ENCODE measurements at regions not wholly inside any gene's neighbourhood (a gene's known extent, or its start where the extent isn't known, plus 50 kb on each side); places are given as distances from the start of the nearest gene placed in this dataset.

- Histone ChIP-seq H3K27me3 (no peaks in the 10 kb centered on the region), H3K36me3 (no peaks in the 10 kb centered on the region), H3K27ac (no peak overlapping the region), H3K9me3 (no peaks in the 10 kb centered on the region), H3K4me1 (no peaks in the 10 kb centered on the region), H3K4me3 (no peak overlapping the region)
- no peak for TF ChIP-seq POLR2A (IDR thresholded peaks at IDR 0.05)
- TF ChIP-seq, protein P1, sequence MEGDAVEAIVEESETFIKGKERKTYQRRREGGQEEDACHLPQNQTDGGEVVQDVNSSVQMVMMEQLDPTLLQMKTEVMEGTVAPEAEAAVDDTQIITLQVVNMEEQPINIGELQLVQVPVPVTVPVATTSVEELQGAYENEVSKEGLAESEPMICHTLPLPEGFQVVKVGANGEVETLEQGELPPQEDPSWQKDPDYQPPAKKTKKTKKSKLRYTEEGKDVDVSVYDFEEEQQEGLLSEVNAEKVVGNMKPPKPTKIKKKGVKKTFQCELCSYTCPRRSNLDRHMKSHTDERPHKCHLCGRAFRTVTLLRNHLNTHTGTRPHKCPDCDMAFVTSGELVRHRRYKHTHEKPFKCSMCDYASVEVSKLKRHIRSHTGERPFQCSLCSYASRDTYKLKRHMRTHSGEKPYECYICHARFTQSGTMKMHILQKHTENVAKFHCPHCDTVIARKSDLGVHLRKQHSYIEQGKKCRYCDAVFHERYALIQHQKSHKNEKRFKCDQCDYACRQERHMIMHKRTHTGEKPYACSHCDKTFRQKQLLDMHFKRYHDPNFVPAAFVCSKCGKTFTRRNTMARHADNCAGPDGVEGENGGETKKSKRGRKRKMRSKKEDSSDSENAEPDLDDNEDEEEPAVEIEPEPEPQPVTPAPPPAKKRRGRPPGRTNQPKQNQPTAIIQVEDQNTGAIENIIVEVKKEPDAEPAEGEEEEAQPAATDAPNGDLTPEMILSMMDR (IDR thresholded peaks at IDR 0.05), result no peak
- no peak for DNase-seq
- intact Hi-C loops (cut with DNase I; ENCODE audit: low total_unique reads), result no loop called here
Measured at GRCh38 chr6:137981758-137982157, 114.7 kb downstream of the TNFAIP3 start.

GRCh38 chr6:137982418-137983189 lies 115.5 kb downstream of the TNFAIP3 start:
- Histone ChIP-seq H3K27ac (no peak overlapping the region), H3K4me3 (no peak overlapping the region), H3K4me1 (no peaks in the 10 kb centered on the region), H3K9me3 (no peaks in the 10 kb centered on the region), H3K36me3 (no peaks in the 10 kb centered on the region), H3K27me3 (no peaks in the 10 kb centered on the region)
- no peak for DNase-seq
- no peak for TF ChIP-seq POLR2A (IDR thresholded peaks at IDR 0.05)
- TF ChIP-seq, protein P1 (IDR thresholded peaks at IDR 0.05), result no peak
- intact Hi-C loops (cut with DNase I; ENCODE audit: low total_unique reads), result no loop called here

DNA sequence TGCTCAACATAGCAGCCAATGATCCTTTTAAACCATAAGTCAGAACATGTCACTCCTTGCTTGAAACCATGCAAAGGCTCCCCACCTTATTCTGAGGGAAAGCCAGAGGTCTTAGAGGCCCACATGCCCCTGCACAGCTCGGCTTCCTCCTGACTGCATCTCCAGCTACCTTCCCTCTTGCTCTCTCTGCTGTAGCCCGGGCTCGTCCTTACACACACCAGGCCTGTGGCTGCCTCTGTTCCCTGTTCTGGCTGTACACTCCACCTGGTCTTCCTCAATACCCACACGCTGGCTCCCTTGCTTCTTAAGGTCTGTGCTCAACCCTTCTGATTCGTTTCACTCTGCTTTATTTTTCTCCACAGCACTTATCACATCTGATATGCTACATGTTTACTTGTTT lies 116.2 kb downstream of the TNFAIP3 start:
- intact Hi-C loops (cut with DNase I; ENCODE audit: low total_unique reads), result no loop called here
- H3K27me3 ChIP-seq, result no peaks in the 10 kb centered on the region
- no peak for TF ChIP-seq POLR2A (IDR thresholded peaks at IDR 0.05)
- TF ChIP-seq, protein P1 (IDR thresholded peaks at IDR 0.05), result no peak
- no peaks in the 10 kb centered on the region for H3K9me3 ChIP-seq
- H3K27ac ChIP-seq, result no peak overlapping the region
- H3K36me3 ChIP-seq, result no peaks in the 10 kb centered on the region
- no peak overlapping the region for H3K4me3 ChIP-seq
- DNase-seq, result no peak
- no peaks in the 10 kb centered on the region for H3K4me1 ChIP-seq

DNA sequence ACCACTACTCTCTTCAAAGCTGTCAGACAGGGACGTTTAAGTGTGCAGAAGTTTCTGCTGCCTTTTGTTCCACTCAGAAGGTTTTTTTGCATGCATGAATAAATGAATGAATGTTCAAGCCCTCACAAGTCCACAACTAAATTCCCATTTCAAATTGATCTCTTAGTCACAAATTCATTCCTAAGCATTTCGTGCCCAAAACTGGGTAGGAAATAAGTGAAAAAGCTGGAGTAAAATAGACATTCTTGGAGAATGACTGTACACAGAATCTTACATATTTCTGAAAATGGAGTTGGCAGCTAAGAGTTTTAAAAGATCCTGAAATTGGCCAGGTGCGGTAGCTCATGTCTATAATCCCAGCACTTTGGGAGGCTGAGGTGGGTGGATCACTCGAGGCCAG lies 117.6 kb downstream of the PERP start:
- TF ChIP-seq POLR2A (IDR thresholded peaks at IDR 0.05), result no peak
- TF ChIP-seq, protein P1 (IDR thresholded peaks at IDR 0.05), result no peak
- H3K9me3 ChIP-seq, result no peaks in the 10 kb centered on the region
- no peaks in the 10 kb centered on the region for H3K27me3 ChIP-seq
- DNase-seq, result no peak
- H3K27ac ChIP-seq, result no peak overlapping the region
- H3K4me3 ChIP-seq, result no peak overlapping the region
- H3K36me3 ChIP-seq, result no peaks in the 10 kb centered on the region
- intact Hi-C loops (cut with DNase I; ENCODE audit: low total_unique reads), result no loop called here
- no peaks in the 10 kb centered on the region for H3K4me1 ChIP-seq

GRCh38 chr6:137995371-137995770 lies 111.8 kb downstream of the PERP start:
- no peak overlapping the region for H3K4me3 ChIP-seq
- no peak for TF ChIP-seq POLR2A (IDR thresholded peaks at IDR 0.05)
- TF ChIP-seq, protein P1 (IDR thresholded peaks at IDR 0.05), result no peak
- no peaks in the 10 kb centered on the region for H3K36me3 ChIP-seq
- H3K4me1 ChIP-seq, result no peaks in the 10 kb centered on the region
- H3K27ac ChIP-seq, result no peak overlapping the region
- intact Hi-C loops (cut with DNase I; ENCODE audit: low total_unique reads), result no loop called here
- no peak for DNase-seq
- no peaks in the 10 kb centered on the region for H3K9me3 ChIP-seq
- no peaks in the 10 kb centered on the region for H3K27me3 ChIP-seq

Measured in uterus (tissue), 3 donors.